SK-N-SH treated with all-trans-retinoic acid at 6 μM for 48 hours (cell line): ENCODE measurements at regions not wholly inside any gene's neighbourhood (a gene's known extent, or its start where the extent isn't known, plus 50 kb on each side); places are given as distances from the start of the nearest gene placed in this dataset.

ENCODE experiments used
- ATAC-seq: fragments of 200-7000 bp; cut with Tn5 transposase; 3 replicates; pipeline ENCODE4 v1.9.1; 2020; ENCODE audit warnings: mild to moderate bottlenecking, moderate library complexity
- ARNTL ChIP-seq: fragments of 450-650 bp; formaldehyde crosslinking; IDR thresholded peaks from 2 replicates; pipeline ENCODE4 v1.5.0; 2020; ENCODE audit warnings: low read depth, mild to moderate bottlenecking, moderate library complexity, borderline replicate concordance
- BACH2 ChIP-seq: fragments of 250-450 bp; sonication (Bioruptor Pico); IDR thresholded peaks from 2 replicates; pipeline ENCODE4 v1.9.0; 2021; ENCODE audit warnings: mild to moderate bottlenecking, borderline replicate concordance
- ESRRG ChIP-seq: fragments of 250-450 bp; sonication (Bioruptor Pico); IDR thresholded peaks from 2 replicates; pipeline ENCODE4 v1.6.1; 2021; ENCODE audit warnings: mild to moderate bottlenecking
- GLIS3 ChIP-seq: fragments of 250-450 bp; sonication (Bioruptor Pico); IDR thresholded peaks from 2 replicates; pipeline ENCODE4 v1.5.0; 2020; ENCODE audit warnings: mild to moderate bottlenecking, moderate library complexity
- ISL1 ChIP-seq: fragments of 250-450 bp; sonication (Bioruptor Pico); IDR thresholded peaks from 2 replicates; pipeline ENCODE4 v2.1.2; 2022; ENCODE audit warnings: mild to moderate bottlenecking, moderate library complexity
- OSR1 ChIP-seq: fragments of 250-450 bp; sonication (Bioruptor Pico); IDR thresholded peaks from 2 replicates; pipeline ENCODE4 v1.8.0; 2022; ENCODE audit warnings: moderate library complexity, mild to moderate bottlenecking, inconsistent platforms
- RARB ChIP-seq: fragments of 250-450 bp; sonication (Bioruptor Pico); IDR thresholded peaks from 2 replicates; pipeline ENCODE4 v1.8.0; 2021; ENCODE audit warnings: mild to moderate bottlenecking, moderate library complexity
- SNAI2 ChIP-seq: fragments of 250-450 bp; sonication (Bioruptor Pico); IDR thresholded peaks from 2 replicates; pipeline ENCODE4 v1.5.0; 2020; ENCODE audit warnings: mild to moderate bottlenecking, moderate library complexity
- ZC3H10 ChIP-seq: fragments of 250-450 bp; sonication (Bioruptor Pico); IDR thresholded peaks from 2 replicates; pipeline ENCODE4 v1.5.1; 2021; ENCODE audit warnings: mild to moderate bottlenecking, moderate library complexity
- ZFP3 ChIP-seq: fragments of 250-450 bp; sonication (Bioruptor Pico); IDR thresholded peaks from 2 replicates; pipeline ENCODE4 v1.5.0; 2020; ENCODE audit warnings: mild to moderate bottlenecking, moderate library complexity
- ZNF565 ChIP-seq: fragments of 450-650 bp; formaldehyde crosslinking; conservative IDR thresholded peaks from 2 replicates; pipeline ENCODE4 v1.5.0; 2020; ENCODE audit warnings: low read depth, mild to moderate bottlenecking, moderate library complexity
- ZNF70 ChIP-seq: fragments of 450-650 bp; formaldehyde crosslinking; IDR thresholded peaks from 2 replicates; pipeline ENCODE4 v1.5.0; 2020; ENCODE audit warnings: mild to moderate bottlenecking, moderate library complexity
- ZNF8 ChIP-seq: fragments of 450-650 bp; formaldehyde crosslinking; IDR thresholded peaks from 2 replicates; pipeline ENCODE4 v1.5.0; 2020; ENCODE audit warnings: mild to moderate bottlenecking, moderate library complexity
- TF ChIP-seq, protein P1 (sequence below): fragments of 250-450 bp; sonication (Bioruptor Pico); IDR thresholded peaks from 2 replicates; pipeline ENCODE4 v1.8.0; 2020; ENCODE audit warnings: mild to moderate bottlenecking, moderate library complexity, borderline replicate concordance
- TF ChIP-seq, protein P2 (sequence below): fragments of 250-450 bp; sonication (Bioruptor Pico); IDR thresholded peaks from 2 replicates; pipeline ENCODE4 v1.5.1; 2020; ENCODE audit warnings: low read depth, mild to moderate bottlenecking, moderate library complexity
- TF ChIP-seq, protein P3 (sequence below): fragments of 250-450 bp; sonication (Bioruptor Pico); IDR thresholded peaks from 2 replicates; pipeline ENCODE4 v1.8.0; 2021; ENCODE audit warnings: low read depth, mild to moderate bottlenecking, moderate library complexity, borderline replicate concordance
- TF ChIP-seq, protein P4 (sequence below): fragments of 250-450 bp; sonication (Bioruptor Pico); IDR thresholded peaks from 2 replicates; pipeline ENCODE4 v1.5.0; 2020; ENCODE audit warnings: mild to moderate bottlenecking, moderate library complexity
- TF ChIP-seq, protein P5 (sequence below): fragments of 250-450 bp; sonication (Bioruptor Pico); IDR thresholded peaks from 2 replicates; pipeline ENCODE4 v1.5.1; 2021; ENCODE audit warnings: mild to moderate bottlenecking, moderate library complexity

DNA sequence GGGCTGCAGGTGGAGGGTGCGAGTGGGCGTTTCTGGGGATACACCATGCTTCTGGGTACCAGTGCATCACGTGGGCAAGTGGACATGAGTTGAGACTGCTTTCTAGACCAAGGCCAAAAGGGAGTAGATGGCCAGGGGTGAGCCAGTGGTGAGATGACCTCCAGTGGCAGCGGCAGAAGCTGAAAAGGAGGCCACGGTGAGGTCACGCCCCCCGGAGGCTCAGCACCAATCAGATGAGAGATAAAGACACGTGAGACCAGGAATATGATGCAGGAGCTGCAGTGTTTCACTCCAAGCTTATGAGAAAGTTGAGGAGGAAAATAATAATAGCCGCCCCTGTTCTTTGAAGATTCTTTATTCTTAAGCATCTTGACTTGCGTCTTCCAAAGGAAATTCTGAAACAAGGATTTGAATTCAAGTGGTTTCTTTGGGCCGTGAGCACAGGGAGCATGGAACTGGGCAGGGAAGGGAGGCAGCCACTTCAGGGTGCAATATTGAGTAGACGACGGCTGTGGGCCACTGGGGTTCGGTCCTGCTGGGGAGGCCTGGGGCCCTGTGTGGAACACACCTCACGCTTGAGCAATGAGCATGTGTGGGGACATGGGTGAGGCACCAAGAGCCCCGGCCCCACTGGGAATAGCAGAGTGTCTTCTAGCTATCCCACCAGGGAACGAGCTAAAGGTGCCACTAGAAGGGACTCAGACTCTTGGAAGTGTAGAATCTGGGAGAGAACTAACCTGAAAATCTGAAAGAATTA, 156.7 kb upstream of the LRFN2 start:
- ATAC-seq, result no peak
- TF ChIP-seq, protein P1, sequence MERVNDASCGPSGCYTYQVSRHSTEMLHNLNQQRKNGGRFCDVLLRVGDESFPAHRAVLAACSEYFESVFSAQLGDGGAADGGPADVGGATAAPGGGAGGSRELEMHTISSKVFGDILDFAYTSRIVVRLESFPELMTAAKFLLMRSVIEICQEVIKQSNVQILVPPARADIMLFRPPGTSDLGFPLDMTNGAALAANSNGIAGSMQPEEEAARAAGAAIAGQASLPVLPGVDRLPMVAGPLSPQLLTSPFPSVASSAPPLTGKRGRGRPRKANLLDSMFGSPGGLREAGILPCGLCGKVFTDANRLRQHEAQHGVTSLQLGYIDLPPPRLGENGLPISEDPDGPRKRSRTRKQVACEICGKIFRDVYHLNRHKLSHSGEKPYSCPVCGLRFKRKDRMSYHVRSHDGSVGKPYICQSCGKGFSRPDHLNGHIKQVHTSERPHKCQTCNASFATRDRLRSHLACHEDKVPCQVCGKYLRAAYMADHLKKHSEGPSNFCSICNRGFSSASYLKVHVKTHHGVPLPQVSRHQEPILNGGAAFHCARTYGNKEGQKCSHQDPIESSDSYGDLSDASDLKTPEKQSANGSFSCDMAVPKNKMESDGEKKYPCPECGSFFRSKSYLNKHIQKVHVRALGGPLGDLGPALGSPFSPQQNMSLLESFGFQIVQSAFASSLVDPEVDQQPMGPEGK (CRISPR knock-in tag), result no peak
- TF ChIP-seq ZNF70 (CRISPR knock-in tag) (no peak), ISL1 (CRISPR knock-in tag) (no peak), ZNF8 (CRISPR knock-in tag) (no peak), ZNF565 (CRISPR knock-in tag) (no peak), ZC3H10 (no peak), BACH2 (no peak)

DNA sequence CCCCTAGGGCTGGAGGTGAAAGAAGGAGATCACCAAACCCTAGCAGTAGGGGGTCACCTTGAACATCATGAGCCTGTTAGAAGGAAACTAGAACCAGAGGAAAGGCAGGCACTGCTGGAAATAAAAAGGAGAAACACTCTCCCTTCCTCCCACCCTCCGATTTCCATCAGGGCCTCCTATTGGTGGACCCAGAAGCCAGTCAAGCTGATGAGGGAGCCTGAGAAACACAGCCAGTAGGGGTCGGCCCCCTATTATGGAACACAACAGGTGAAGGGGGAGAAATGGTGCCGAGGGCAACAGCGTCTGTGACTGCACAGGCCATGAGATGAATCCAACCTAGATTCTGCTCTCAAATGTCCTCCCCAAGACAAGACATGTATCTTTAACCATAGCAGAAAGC, 156.1 kb upstream of the LRFN2 start:
- no peak for ATAC-seq
- no peak for TF ChIP-seq ARNTL (CRISPR knock-in tag)
- no peak for TF ChIP-seq RARB
- TF ChIP-seq, protein P2, sequence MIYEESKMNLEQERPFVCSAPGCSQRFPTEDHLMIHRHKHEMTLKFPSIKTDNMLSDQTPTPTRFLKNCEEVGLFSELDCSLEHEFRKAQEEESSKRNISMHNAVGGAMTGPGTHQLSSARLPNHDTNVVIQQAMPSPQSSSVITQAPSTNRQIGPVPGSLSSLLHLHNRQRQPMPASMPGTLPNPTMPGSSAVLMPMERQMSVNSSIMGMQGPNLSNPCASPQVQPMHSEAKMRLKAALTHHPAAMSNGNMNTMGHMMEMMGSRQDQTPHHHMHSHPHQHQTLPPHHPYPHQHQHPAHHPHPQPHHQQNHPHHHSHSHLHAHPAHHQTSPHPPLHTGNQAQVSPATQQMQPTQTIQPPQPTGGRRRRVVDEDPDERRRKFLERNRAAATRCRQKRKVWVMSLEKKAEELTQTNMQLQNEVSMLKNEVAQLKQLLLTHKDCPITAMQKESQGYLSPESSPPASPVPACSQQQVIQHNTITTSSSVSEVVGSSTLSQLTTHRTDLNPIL, result no peak
- TF ChIP-seq ESRRG (CRISPR knock-in tag), result no peak
- TF ChIP-seq, protein P1 (CRISPR knock-in tag), result no peak
- TF ChIP-seq, protein P3, sequence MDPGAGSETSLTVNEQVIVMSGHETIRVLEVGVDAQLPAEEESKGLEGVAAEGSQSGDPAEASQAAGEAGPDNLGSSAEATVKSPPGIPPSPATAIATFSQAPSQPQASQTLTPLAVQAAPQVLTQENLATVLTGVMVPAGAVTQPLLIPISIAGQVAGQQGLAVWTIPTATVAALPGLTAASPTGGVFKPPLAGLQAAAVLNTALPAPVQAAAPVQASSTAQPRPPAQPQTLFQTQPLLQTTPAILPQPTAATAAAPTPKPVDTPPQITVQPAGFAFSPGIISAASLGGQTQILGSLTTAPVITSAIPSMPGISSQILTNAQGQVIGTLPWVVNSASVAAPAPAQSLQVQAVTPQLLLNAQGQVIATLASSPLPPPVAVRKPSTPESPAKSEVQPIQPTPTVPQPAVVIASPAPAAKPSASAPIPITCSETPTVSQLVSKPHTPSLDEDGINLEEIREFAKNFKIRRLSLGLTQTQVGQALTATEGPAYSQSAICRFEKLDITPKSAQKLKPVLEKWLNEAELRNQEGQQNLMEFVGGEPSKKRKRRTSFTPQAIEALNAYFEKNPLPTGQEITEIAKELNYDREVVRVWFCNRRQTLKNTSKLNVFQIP (CRISPR knock-in tag), result no peak

DNA sequence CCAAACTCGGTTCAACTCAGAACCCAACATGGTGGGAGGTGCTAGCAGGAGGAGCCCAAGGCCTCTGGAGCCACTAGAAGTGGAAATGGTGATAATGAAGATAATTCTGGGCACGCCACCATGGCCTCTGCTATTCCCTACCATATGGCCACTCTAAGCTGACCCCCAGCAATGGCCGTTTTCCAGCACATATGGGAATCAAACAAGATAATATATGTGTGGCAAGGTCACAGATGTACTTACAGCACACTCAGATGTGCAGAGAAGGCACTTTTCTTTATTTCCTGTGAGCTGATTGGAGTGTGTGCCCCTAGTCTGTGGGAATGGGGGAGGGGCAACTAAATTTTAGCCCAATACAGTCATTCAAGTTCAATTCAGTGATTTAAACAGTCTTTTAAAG, 153.4 kb upstream of the LRFN2 start:
- TF ChIP-seq OSR1 (CRISPR knock-in tag), result no peak
- no peak for TF ChIP-seq ZC3H10
- TF ChIP-seq, protein P1 (CRISPR knock-in tag), result no peak
- TF ChIP-seq, protein P4, sequence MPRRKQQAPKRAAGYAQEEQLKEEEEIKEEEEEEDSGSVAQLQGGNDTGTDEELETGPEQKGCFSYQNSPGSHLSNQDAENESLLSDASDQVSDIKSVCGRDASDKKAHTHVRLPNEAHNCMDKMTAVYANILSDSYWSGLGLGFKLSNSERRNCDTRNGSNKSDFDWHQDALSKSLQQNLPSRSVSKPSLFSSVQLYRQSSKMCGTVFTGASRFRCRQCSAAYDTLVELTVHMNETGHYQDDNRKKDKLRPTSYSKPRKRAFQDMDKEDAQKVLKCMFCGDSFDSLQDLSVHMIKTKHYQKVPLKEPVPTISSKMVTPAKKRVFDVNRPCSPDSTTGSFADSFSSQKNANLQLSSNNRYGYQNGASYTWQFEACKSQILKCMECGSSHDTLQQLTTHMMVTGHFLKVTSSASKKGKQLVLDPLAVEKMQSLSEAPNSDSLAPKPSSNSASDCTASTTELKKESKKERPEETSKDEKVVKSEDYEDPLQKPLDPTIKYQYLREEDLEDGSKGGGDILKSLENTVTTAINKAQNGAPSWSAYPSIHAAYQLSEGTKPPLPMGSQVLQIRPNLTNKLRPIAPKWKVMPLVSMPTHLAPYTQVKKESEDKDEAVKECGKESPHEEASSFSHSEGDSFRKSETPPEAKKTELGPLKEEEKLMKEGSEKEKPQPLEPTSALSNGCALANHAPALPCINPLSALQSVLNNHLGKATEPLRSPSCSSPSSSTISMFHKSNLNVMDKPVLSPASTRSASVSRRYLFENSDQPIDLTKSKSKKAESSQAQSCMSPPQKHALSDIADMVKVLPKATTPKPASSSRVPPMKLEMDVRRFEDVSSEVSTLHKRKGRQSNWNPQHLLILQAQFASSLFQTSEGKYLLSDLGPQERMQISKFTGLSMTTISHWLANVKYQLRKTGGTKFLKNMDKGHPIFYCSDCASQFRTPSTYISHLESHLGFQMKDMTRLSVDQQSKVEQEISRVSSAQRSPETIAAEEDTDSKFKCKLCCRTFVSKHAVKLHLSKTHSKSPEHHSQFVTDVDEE, result 0 out of 2 replicates have a peak, but pooled peaks have one; percentile 34
- no peak; the same call in 2 of the 3 replicates for ATAC-seq

DNA sequence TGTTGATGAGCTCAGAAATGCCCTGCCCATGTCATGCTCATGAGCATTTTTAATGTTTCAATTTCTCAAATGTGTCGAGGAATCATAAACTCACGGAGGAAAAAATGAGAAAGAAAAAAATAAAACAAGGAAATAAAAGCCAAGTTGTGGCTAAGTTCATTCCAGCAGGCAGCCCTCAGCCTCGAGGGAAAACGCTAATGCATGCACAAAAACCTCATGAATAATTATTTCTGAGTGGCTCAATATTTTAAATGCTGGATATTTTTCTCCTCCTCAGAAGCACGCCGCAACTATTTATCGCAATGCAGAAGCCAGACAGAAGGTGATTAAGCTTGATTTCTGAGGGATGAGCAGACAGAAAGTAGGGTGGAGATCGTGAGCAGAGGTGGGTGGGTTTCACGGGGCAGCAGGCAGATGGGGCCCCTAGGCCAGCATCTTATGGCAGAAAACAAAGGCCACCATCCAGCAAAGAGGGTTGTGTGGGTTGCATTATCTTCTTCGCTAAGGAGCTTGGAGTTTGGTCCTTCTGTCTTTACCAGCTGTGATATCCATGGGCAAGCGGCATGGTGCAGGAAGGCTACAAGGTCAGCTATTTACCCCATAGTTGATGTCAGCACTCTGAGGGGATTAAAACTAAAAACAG, 151.5 kb upstream of the LRFN2 start:
- no peak for ATAC-seq
- TF ChIP-seq, protein P4, result no peak
- no peak for TF ChIP-seq SNAI2 (CRISPR knock-in tag)
- TF ChIP-seq ZFP3, result no peak
- TF ChIP-seq, protein P5, sequence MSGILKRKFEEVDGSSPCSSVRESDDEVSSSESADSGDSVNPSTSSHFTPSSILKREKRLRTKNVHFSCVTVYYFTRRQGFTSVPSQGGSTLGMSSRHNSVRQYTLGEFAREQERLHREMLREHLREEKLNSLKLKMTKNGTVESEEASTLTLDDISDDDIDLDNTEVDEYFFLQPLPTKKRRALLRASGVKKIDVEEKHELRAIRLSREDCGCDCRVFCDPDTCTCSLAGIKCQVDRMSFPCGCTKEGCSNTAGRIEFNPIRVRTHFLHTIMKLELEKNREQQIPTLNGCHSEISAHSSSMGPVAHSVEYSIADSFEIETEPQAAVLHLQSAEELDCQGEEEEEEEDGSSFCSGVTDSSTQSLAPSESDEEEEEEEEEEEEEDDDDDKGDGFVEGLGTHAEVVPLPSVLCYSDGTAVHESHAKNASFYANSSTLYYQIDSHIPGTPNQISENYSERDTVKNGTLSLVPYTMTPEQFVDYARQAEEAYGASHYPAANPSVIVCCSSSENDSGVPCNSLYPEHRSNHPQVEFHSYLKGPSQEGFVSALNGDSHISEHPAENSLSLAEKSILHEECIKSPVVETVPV (CRISPR knock-in tag), result no peak
- no peak for TF ChIP-seq GLIS3 (CRISPR knock-in tag)
- no peak for TF ChIP-seq BACH2
- no peak for TF ChIP-seq RARB
